ENCODE measurements at regions not wholly inside any gene's neighbourhood (a gene's known extent, or its start where the extent isn't known, plus 50 kb on each side); places are given as distances from the start of the nearest gene placed in this dataset.

GRCh38 chr12:64931321-64931720, 106.9 kb downstream of the TBC1D30 start:
- TF ChIP-seq POLR2A (IDR thresholded peaks at IDR 0.05): no peak
- TF ChIP-seq POLR2AphosphoS5 (IDR thresholded peaks at IDR 0.05): no peak
- no peak for TF ChIP-seq CTCF (IDR thresholded peaks at IDR 0.05)
- H3K4me3 ChIP-seq: no peak overlapping the region
- no peaks in the 10 kb centered on the region for H3K4me1 ChIP-seq
- intact Hi-C loops (cut with DNase I; ENCODE audit: low total_unique reads): no loop called here
- no peaks in the 10 kb centered on the region for H3K27me3 ChIP-seq
- H3K27ac ChIP-seq: no peak overlapping the region
- no peaks in the 10 kb centered on the region for H3K9me3 ChIP-seq
- no peaks in the 10 kb centered on the region for H3K36me3 ChIP-seq
- no peak for DNase-seq (ENCODE audit: low spot score in 2 of 2)

- H3K4me3 ChIP-seq: no peak overlapping the region
- intact Hi-C loops (cut with DNase I; ENCODE audit: low total_unique reads): no loop called here
- no peaks in the 10 kb centered on the region for H3K36me3 ChIP-seq
- H3K4me1 ChIP-seq: no peaks in the 10 kb centered on the region
- H3K9me3 ChIP-seq: no peaks in the 10 kb centered on the region
- no peak for DNase-seq (ENCODE audit: low spot score in 2 of 2)
- H3K27me3 ChIP-seq: no peaks in the 10 kb centered on the region
- H3K27ac ChIP-seq: no peak overlapping the region
- TF ChIP-seq POLR2AphosphoS5 (IDR thresholded peaks at IDR 0.05) (no peak), POLR2A (IDR thresholded peaks at IDR 0.05) (no peak), CTCF (IDR thresholded peaks at IDR 0.05) (no peak)
Measured at GRCh38 chr12:64931981-64932380, 107.5 kb downstream of the TBC1D30 start.

- Histone ChIP-seq H3K36me3 (no peaks in the 10 kb centered on the region), H3K4me1 (no peaks in the 10 kb centered on the region), H3K27ac (no peak overlapping the region), H3K9me3 (no peaks in the 10 kb centered on the region), H3K27me3 (no peaks in the 10 kb centered on the region), H3K4me3 (no peak overlapping the region)
- DNase-seq (ENCODE audit: low spot score in 2 of 2): no peak
- intact Hi-C loops (cut with DNase I; ENCODE audit: low total_unique reads): no loop called here
- TF ChIP-seq POLR2AphosphoS5 (IDR thresholded peaks at IDR 0.05) (no peak), POLR2A (IDR thresholded peaks at IDR 0.05) (no peak), CTCF (IDR thresholded peaks at IDR 0.05) (no peak)
Measured at GRCh38 chr12:64933791-64934190, 109.3 kb downstream of the TBC1D30 start.

- no peaks in the 10 kb centered on the region for H3K27me3 ChIP-seq
- no peaks in the 10 kb centered on the region for H3K9me3 ChIP-seq
- no peak for TF ChIP-seq CTCF (IDR thresholded peaks at IDR 0.05)
- no peak for TF ChIP-seq POLR2AphosphoS5 (IDR thresholded peaks at IDR 0.05)
- no peak for TF ChIP-seq POLR2A (IDR thresholded peaks at IDR 0.05)
- no peaks in the 10 kb centered on the region for H3K36me3 ChIP-seq
- no peaks in the 10 kb centered on the region for H3K4me1 ChIP-seq
- H3K4me3 ChIP-seq: no peak overlapping the region
- no peak overlapping the region for H3K27ac ChIP-seq
- intact Hi-C loops (cut with DNase I; ENCODE audit: low total_unique reads): no loop called here
- DNase-seq (ENCODE audit: low spot score in 2 of 2): no peak
Measured at GRCh38 chr12:64937452-64937851, 113.0 kb downstream of the TBC1D30 start.

- TF ChIP-seq POLR2A (IDR thresholded peaks at IDR 0.05) (no peak), CTCF (IDR thresholded peaks at IDR 0.05) (no peak), POLR2AphosphoS5 (IDR thresholded peaks at IDR 0.05) (no peak)
- Histone ChIP-seq H3K4me1 (no peaks in the 10 kb centered on the region), H3K27ac (no peak overlapping the region), H3K27me3 (no peaks in the 10 kb centered on the region), H3K36me3 (no peaks in the 10 kb centered on the region), H3K9me3 (no peaks in the 10 kb centered on the region), H3K4me3 (no peak overlapping the region)
- no peak for DNase-seq (ENCODE audit: low spot score in 2 of 2)
- intact Hi-C loops (cut with DNase I; ENCODE audit: low total_unique reads): no loop called here
Measured at GRCh38 chr12:64938179-64938578, 113.7 kb downstream of the TBC1D30 start.
